HCT116 (cell line): ENCODE measurements at regions not wholly inside any gene's neighbourhood (a gene's known extent, or its start where the extent isn't known, plus 50 kb on each side); places are given as distances from the start of the nearest gene placed in this dataset.

Experiments
- CEBPB ChIP-seq: IDR thresholded peaks from 2 replicates; pipeline ENCODE4 v1.6.1; 2012; ENCODE audit warnings: low read depth
- CTCF ChIP-seq, 3 experiments: fragments of 200-600 bp in 1 of 3; sonication (generic) in 1 of 3; IDR thresholded peaks in 2 of 3; conservative IDR thresholded peaks in 1 of 3; 2 replicates each; pipeline ENCODE4 v1.5.1; 2012 to 2017; ENCODE audit warnings: low read depth in 2 of 3, low read length in 2 of 3, antibody characterized with exemption in 1 of 3, borderline replicate concordance in 1 of 3, control low read depth in 1 of 3, mild to moderate bottlenecking in 1 of 3, mixed read lengths in 1 of 3, mixed run types in 1 of 3, moderate library complexity in 1 of 3; ENCODE audit not compliant: insufficient read depth in 1 of 3
- EZH2 ChIP-seq: fragments of 200-600 bp; sonication (generic); IDR thresholded peaks from 2 replicates; pipeline ENCODE4 v1.6.1; 2017; ENCODE audit warnings: antibody characterized with exemption, mixed run types
- EZH2phosphoT487 ChIP-seq: fragments of 200-600 bp; IDR thresholded peaks from 2 replicates; pipeline ENCODE4 v1.6.1; 2018; ENCODE audit warnings: antibody characterized with exemption, borderline replicate concordance
- JUND ChIP-seq: IDR thresholded peaks from 2 replicates; pipeline ENCODE4 v1.6.1; 2012
- POLR2A ChIP-seq: IDR thresholded peaks from 2 replicates; pipeline ENCODE4 v1.7.0; 2011; ENCODE audit warnings: borderline replicate concordance; ENCODE audit not compliant: insufficient read depth, insufficient read length; ENCODE audit errors: extremely low read depth
- POLR2AphosphoS5 ChIP-seq: IDR thresholded peaks from 2 replicates; pipeline ENCODE4 v1.6.1; 2011; ENCODE audit warnings: mild to moderate bottlenecking, low read depth, low read length, moderate library complexity
- ZFX ChIP-seq: fragments of 450-650 bp; IDR thresholded peaks from 2 replicates; pipeline ENCODE4 v1.6.1; 2017
- TF ChIP-seq, protein P1 (sequence below): IDR thresholded peaks from 2 replicates; pipeline ENCODE4 v1.6.1; 2012
- TF ChIP-seq, protein P2 (sequence below): IDR thresholded peaks from 2 replicates; pipeline ENCODE4 v1.6.1; 2012

- TF ChIP-seq POLR2A = no peak
- TF ChIP-seq, protein P1, sequence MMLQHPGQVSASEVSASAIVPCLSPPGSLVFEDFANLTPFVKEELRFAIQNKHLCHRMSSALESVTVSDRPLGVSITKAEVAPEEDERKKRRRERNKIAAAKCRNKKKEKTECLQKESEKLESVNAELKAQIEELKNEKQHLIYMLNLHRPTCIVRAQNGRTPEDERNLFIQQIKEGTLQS = no peak
- TF ChIP-seq POLR2AphosphoS5 = no peak
- no peak for TF ChIP-seq EZH2
- no peak for TF ChIP-seq CEBPB
- TF ChIP-seq CTCF (IDR thresholded peaks at IDR 0.05 in 2 of 3, conservative IDR thresholded peaks at IDR 0.05 in 1 of 3; ENCODE audit: borderline replicate concordance in 1 of 3, insufficient read depth in 1 of 3, low read depth in 2 of 3, low read length in 2 of 3) = no peak
- TF ChIP-seq ZFX = no peak
- TF ChIP-seq, protein P2, sequence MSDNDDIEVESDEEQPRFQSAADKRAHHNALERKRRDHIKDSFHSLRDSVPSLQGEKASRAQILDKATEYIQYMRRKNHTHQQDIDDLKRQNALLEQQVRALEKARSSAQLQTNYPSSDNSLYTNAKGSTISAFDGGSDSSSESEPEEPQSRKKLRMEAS = no peak
- TF ChIP-seq EZH2phosphoT487 = no peak
- no peak for TF ChIP-seq JUND
Observed at GRCh38 chr6:89024456-89024855, 56.1 kb upstream of the PNRC1 start.
